HL-60 (cell line): ENCODE measurements at regions not wholly inside any gene's neighbourhood (a gene's known extent, or its start where the extent isn't known, plus 50 kb on each side); places are given as distances from the start of the nearest gene placed in this dataset.

ENCODE experiments used
- DNase-seq, 2 experiments: peaks; one replicate each; pipeline ENCODE4 v3.0.0-alpha.2; 2010 to 2020; ENCODE audit warnings: low read depth in 1 of 2, low spot score in 1 of 2
- H3K27ac ChIP-seq: fragments of 250-450 bp; sonication (Bioruptor Pico); replicated peaks from 2 replicates; pipeline ENCODE4 v1.5.1; 2020; ENCODE audit warnings: mild to moderate bottlenecking, moderate library complexity
- H3K27me3 ChIP-seq: fragments of 250-450 bp; sonication (Bioruptor Pico); 2 replicates; pipeline ENCODE4 v1.5.1; 2021; ENCODE audit warnings: mild to moderate bottlenecking, moderate library complexity; ENCODE audit not compliant: insufficient read depth, poor library complexity, severe bottlenecking
- H3K4me3 ChIP-seq: replicated peaks from 2 replicates; pipeline ENCODE4 v1.5.1; 2011; ENCODE audit warnings: mild to moderate bottlenecking, control low read depth, low read length; ENCODE audit not compliant: insufficient read depth
- CTCF ChIP-seq: IDR thresholded peaks from one replicate; pipeline ENCODE4 v1.5.1; 2011; ENCODE audit warnings: low read length, control low read depth, inconsistent platforms; ENCODE audit not compliant: insufficient read depth
- GABPA ChIP-seq: IDR thresholded peaks from 2 replicates; pipeline ENCODE4 v1.6.1; 2012; ENCODE audit warnings: low read depth
- POLR2AphosphoS5 ChIP-seq: IDR thresholded peaks from 2 replicates; pipeline ENCODE4 v1.6.1; 2012; ENCODE audit warnings: low read depth
- REST ChIP-seq: IDR thresholded peaks from 2 replicates; pipeline ENCODE4 v1.6.1; 2012; ENCODE audit warnings: low read depth; ENCODE audit not compliant: insufficient replicate concordance
- SPI1 ChIP-seq: IDR thresholded peaks from 2 replicates; pipeline ENCODE4 v1.6.1; 2012; ENCODE audit warnings: low read depth, mild to moderate bottlenecking, borderline replicate concordance

GRCh38 chr2:53210538-53210937 lies 557.1 kb upstream of the CHAC2 start:
- no peak for DNase-seq
- H3K27me3 ChIP-seq = no peaks in the 10 kb centered on the region
- TF ChIP-seq SPI1 = no peak
- TF ChIP-seq GABPA = no peak
- no peak for TF ChIP-seq CTCF
- no peak for TF ChIP-seq POLR2AphosphoS5
- TF ChIP-seq REST = no peak
- no peak overlapping the region for H3K27ac ChIP-seq
- H3K4me3 ChIP-seq = no peak overlapping the region

GRCh38 chr2:53209679-53210458 lies 557.7 kb upstream of the CHAC2 start:
- Histone ChIP-seq H3K4me3 (no peak overlapping the region), H3K27ac (no peak overlapping the region), H3K27me3 (no peaks in the 10 kb centered on the region)
- no peak for DNase-seq
- TF ChIP-seq POLR2AphosphoS5 = no peak
- no peak for TF ChIP-seq REST
- no peak for TF ChIP-seq SPI1
- no peak for TF ChIP-seq CTCF
- no peak for TF ChIP-seq GABPA

- no peak for DNase-seq
These were observed 558.8 kb upstream of the CHAC2 start for GRCh38 chr2:53208815-53209214.

More at GRCh38 chr2:53208815-53209214, 558.8 kb upstream of the CHAC2 start:
- H3K27me3 ChIP-seq = no peaks in the 10 kb centered on the region
- H3K4me3 ChIP-seq = no peak overlapping the region
- TF ChIP-seq REST (no peak), GABPA (no peak), POLR2AphosphoS5 (no peak), SPI1 (no peak), CTCF (no peak)
- no peak overlapping the region for H3K27ac ChIP-seq
